PC-3 (cell line): ENCODE measurements at regions not wholly inside any gene's neighbourhood (a gene's known extent, or its start where the extent isn't known, plus 50 kb on each side); places are given as distances from the start of the nearest gene placed in this dataset.

Source experiments
- ATAC-seq: fragments of 200-7000 bp; cut with Tn5 transposase; 2 replicates; pipeline ENCODE4 v1.9.1; 2020; ENCODE audit warnings: mild to moderate bottlenecking, moderate library complexity
- BruUV-seq: library from RNA; stranded (reverse); fragments of 400-500 nt; replicated peaks from 2 replicates; lab custom pipeline; 2021; lab: Mats Ljungman, UMichigan
- CTCF ChIA-PET: fragments of 300-600 bp; sonication (Branson Sonifier 250); formaldehyde crosslinking; loops from one replicate; lab custom pipeline; 2022; ENCODE audit warnings: antibody characterized with exemption; lab: Charles Lee
- POLR2A ChIA-PET: fragments of 300-600 bp; sonication (Branson Sonifier 250); formaldehyde crosslinking; loops from one replicate; lab custom pipeline; 2022; ENCODE audit warnings: antibody characterized with exemption; ENCODE audit not compliant: unreplicated experiment; lab: Charles Lee
- DNase-seq: peaks from one replicate; pipeline ENCODE4 v3.0.0-alpha.2; 2015
- H2AFZ ChIP-seq: fragments of 300-600 bp; sonication (generic); 2 replicates; pipeline ENCODE4 v1.6.0; 2016; ENCODE audit warnings: antibody characterized with exemption, low read length
- H3F3A ChIP-seq: fragments of 300-600 bp; sonication (generic); one replicate; pipeline ENCODE4 v1.6.0; 2017; ENCODE audit warnings: antibody characterized with exemption, low read length, control low read depth, mild to moderate bottlenecking; ENCODE audit not compliant: unreplicated experiment
- H3K27ac ChIP-seq: fragments of 300-600 bp; sonication (generic); 2 replicates; pipeline ENCODE4 v1.5.1; 2016; ENCODE audit warnings: mild to moderate bottlenecking, low read length
- H3K27me3 ChIP-seq: fragments of 300-600 bp; sonication (generic); 2 replicates; pipeline ENCODE4 v1.6.1; 2016; ENCODE audit warnings: low read length, mixed read lengths
- H3K36me3 ChIP-seq: fragments of 300-600 bp; sonication (generic); 2 replicates; pipeline ENCODE4 v1.6.1; 2016; ENCODE audit warnings: low read depth, mixed run types, low read length, mixed read lengths
- H3K4me1 ChIP-seq: fragments of 300-600 bp; sonication (generic); 2 replicates; pipeline ENCODE4 v1.5.1; 2016; ENCODE audit warnings: low read length; ENCODE audit not compliant: insufficient read depth
- H3K4me2 ChIP-seq: fragments of 300-600 bp; sonication (generic); 2 replicates; pipeline ENCODE4 v1.6.0; 2016; ENCODE audit warnings: low read length
- H3K4me3 ChIP-seq: fragments of 300-600 bp; sonication (generic); 2 replicates; pipeline ENCODE4 v1.5.1; 2016; ENCODE audit warnings: mild to moderate bottlenecking, low read length, mixed read lengths
- H3K79me2 ChIP-seq: fragments of 300-600 bp; sonication (generic); 2 replicates; pipeline ENCODE4 v1.6.1; 2017; ENCODE audit warnings: low read length, mixed read lengths
- H3K9ac ChIP-seq: fragments of 300-600 bp; sonication (generic); 2 replicates; pipeline ENCODE4 v1.6.0; 2016; ENCODE audit warnings: mild to moderate bottlenecking, low read length
- H3K9me2 ChIP-seq: fragments of 300-600 bp; sonication (generic); replicated peaks from 2 replicates; pipeline ENCODE4 v1.6.1; 2016; ENCODE audit warnings: mixed run types, low read length, mixed read lengths
- H3K9me3 ChIP-seq: fragments of 300-600 bp; sonication (generic); 2 replicates; pipeline ENCODE4 v1.6.1; 2016; ENCODE audit warnings: low read length, mixed read lengths
- H4K20me1 ChIP-seq: fragments of 300-600 bp; sonication (generic); 2 replicates; pipeline ENCODE4 v1.6.1; 2016; ENCODE audit warnings: low read length, mixed read lengths
- EZH2 ChIP-seq: fragments of 300-600 bp; sonication (generic); IDR thresholded peaks from one replicate; pipeline ENCODE4 v1.6.1; 2017; ENCODE audit warnings: antibody characterized with exemption, mild to moderate bottlenecking, low read length; ENCODE audit not compliant: unreplicated experiment
- EZH2phosphoT487 ChIP-seq: fragments of 300-600 bp; sonication (generic); IDR thresholded peaks from 2 replicates; pipeline ENCODE4 v1.6.1; 2018; ENCODE audit warnings: mild to moderate bottlenecking, antibody characterized with exemption, low read length, borderline replicate concordance
- intact Hi-C: fragments of 100-400 bp; cut with micrococcal nuclease; formaldehyde crosslinking; loops from 2 replicates; pipeline ENCODE4 v1.9.0; 2023
- TF ChIP-seq, protein P1 (sequence below): fragments of 300-600 bp; sonication (generic); conservative IDR thresholded peaks from 2 replicates; pipeline ENCODE4 v1.5.1; 2017; ENCODE audit warnings: antibody characterized with exemption, low read depth, mild to moderate bottlenecking, low read length

- no peaks in the 10 kb centered on the region for H3K36me3 ChIP-seq
- no peaks in the 10 kb centered on the region for H3K79me2 ChIP-seq
- DNase-seq (no peak), ATAC-seq (no peak)
- H3F3A ChIP-seq, result no peaks in the 10 kb centered on the region
- no peaks in the 10 kb centered on the region for H3K9me3 ChIP-seq
- no peak overlapping the region for H2AFZ ChIP-seq
- no peak overlapping the region for H3K4me3 ChIP-seq
- no peaks in the 10 kb centered on the region for H3K27me3 ChIP-seq
- H3K27ac ChIP-seq, result no peak overlapping the region
- H3K4me1 ChIP-seq, result no peaks in the 10 kb centered on the region
- no peak overlapping the region for H3K9ac ChIP-seq
- H3K4me2 ChIP-seq, result no peak overlapping the region
- no TSS peak for BruUV-seq
- no peaks in the 10 kb centered on the region for H4K20me1 ChIP-seq
- ChIA-PET POLR2A (no interaction called here), CTCF (no interaction called here)
- intact Hi-C loops, result no loop called here
- TF ChIP-seq EZH2phosphoT487 (no peak), EZH2 (no peak)
- TF ChIP-seq, protein P1, sequence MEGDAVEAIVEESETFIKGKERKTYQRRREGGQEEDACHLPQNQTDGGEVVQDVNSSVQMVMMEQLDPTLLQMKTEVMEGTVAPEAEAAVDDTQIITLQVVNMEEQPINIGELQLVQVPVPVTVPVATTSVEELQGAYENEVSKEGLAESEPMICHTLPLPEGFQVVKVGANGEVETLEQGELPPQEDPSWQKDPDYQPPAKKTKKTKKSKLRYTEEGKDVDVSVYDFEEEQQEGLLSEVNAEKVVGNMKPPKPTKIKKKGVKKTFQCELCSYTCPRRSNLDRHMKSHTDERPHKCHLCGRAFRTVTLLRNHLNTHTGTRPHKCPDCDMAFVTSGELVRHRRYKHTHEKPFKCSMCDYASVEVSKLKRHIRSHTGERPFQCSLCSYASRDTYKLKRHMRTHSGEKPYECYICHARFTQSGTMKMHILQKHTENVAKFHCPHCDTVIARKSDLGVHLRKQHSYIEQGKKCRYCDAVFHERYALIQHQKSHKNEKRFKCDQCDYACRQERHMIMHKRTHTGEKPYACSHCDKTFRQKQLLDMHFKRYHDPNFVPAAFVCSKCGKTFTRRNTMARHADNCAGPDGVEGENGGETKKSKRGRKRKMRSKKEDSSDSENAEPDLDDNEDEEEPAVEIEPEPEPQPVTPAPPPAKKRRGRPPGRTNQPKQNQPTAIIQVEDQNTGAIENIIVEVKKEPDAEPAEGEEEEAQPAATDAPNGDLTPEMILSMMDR, result no peak
- H3K9me2 ChIP-seq, result no peaks in the 10 kb centered on the region
Observed at GRCh38 chr2:10242998-10243925, 59.4 kb upstream of the HPCAL1 start.

GRCh38 chr2:10243926-10244270 lies 58.8 kb upstream of the HPCAL1 start:
- TF ChIP-seq EZH2 (no peak), EZH2phosphoT487 (no peak)
- TF ChIP-seq, protein P1, result no peak
- intact Hi-C loops, result no loop called here
- Histone ChIP-seq H3K9me2 (no peaks in the 10 kb centered on the region), H3K4me3 (no peak overlapping the region), H3K4me1 (no peaks in the 10 kb centered on the region), H3K27ac (no peak overlapping the region), H2AFZ (no peak overlapping the region), H3K36me3 (no peaks in the 10 kb centered on the region), H3K9ac (no peak overlapping the region), H3K9me3 (0 out of 2 replicates have a peak, but pooled peaks cover 4% of the 10 kb centered on the region), H3F3A (no peaks in the 10 kb centered on the region), H4K20me1 (no peaks in the 10 kb centered on the region), H3K4me2 (no peak overlapping the region), H3K79me2 (no peaks in the 10 kb centered on the region), H3K27me3 (no peaks in the 10 kb centered on the region)
- ChIA-PET POLR2A (no interaction called here), CTCF (no interaction called here)
- ATAC-seq (no peak), DNase-seq (no peak)
- BruUV-seq, result no TSS peak

GRCh38 chr2:10245021-10245420 lies 57.7 kb upstream of the HPCAL1 start:
- ATAC-seq, result no peak
- Histone ChIP-seq H3K4me3 (no peak overlapping the region), H3K27ac (no peak overlapping the region), H4K20me1 (no peaks in the 10 kb centered on the region), H3K36me3 (no peaks in the 10 kb centered on the region), H3K27me3 (no peaks in the 10 kb centered on the region), H3K9ac (no peak overlapping the region), H3K9me3 (peaks cover 11% of the 10 kb centered on the region; the same call in 1 of the 2 replicates), H3K4me2 (no peak overlapping the region), H3F3A (no peaks in the 10 kb centered on the region), H3K4me1 (no peaks in the 10 kb centered on the region), H3K9me2 (no peaks in the 10 kb centered on the region), H3K79me2 (no peaks in the 10 kb centered on the region), H2AFZ (no peak overlapping the region)
- no peak for TF ChIP-seq EZH2
- TF ChIP-seq, protein P1, result no peak
- TF ChIP-seq EZH2phosphoT487, result no peak
- POLR2A ChIA-PET, result no interaction called here
- BruUV-seq, result no TSS peak
- no peak for DNase-seq
- CTCF ChIA-PET, result no interaction called here
- intact Hi-C loops, result no loop called here
